Activated CD4-positive, alpha-beta memory T cell treated with anti-CD3 and anti-CD28 coated beads for 36 hours (primary cell): ENCODE measurements at regions not wholly inside any gene's neighbourhood (a gene's known extent, or its start where the extent isn't known, plus 50 kb on each side); places are given as distances from the start of the nearest gene placed in this dataset.

Experiments used
- CTCF ChIA-PET: fragments of 350-600 bp; sonication (Branson Sonifier 250); formaldehyde crosslinking; loops from one replicate; lab custom pipeline; 2021; ENCODE audit warnings: antibody characterized with exemption, inconsistent platforms; lab: Charles Lee
- POLR2A ChIA-PET: fragments of 350-600 bp; sonication (Branson Sonifier 250); formaldehyde crosslinking; loops from one replicate; lab custom pipeline; 2021; ENCODE audit warnings: antibody characterized with exemption; lab: Charles Lee
- DNase-seq: peaks from one replicate; pipeline ENCODE4 v3.0.0-alpha.2; 2020
- H3K27ac Mint-ChIP-seq: one replicate; pipeline ENCODE4 v1.8.0; 2021; ENCODE audit warnings: mixed read lengths
- H3K27me3 Mint-ChIP-seq: one replicate; pipeline ENCODE4 v1.8.0; 2021; ENCODE audit warnings: mixed read lengths
- H3K36me3 Mint-ChIP-seq: one replicate; pipeline ENCODE4 v1.8.0; 2021; ENCODE audit warnings: mixed read lengths
- H3K4me1 Mint-ChIP-seq: one replicate; pipeline ENCODE4 v1.8.0; 2021; ENCODE audit warnings: low read depth, mixed read lengths
- H3K4me3 Mint-ChIP-seq: one replicate; pipeline ENCODE4 v1.8.0; 2021; ENCODE audit warnings: mild to moderate bottlenecking, mixed read lengths
- H3K9me3 Mint-ChIP-seq: one replicate; pipeline ENCODE4 v1.8.0; 2021; ENCODE audit warnings: mixed read lengths
- intact Hi-C: fragments of 100-400 bp; cut with micrococcal nuclease; formaldehyde crosslinking; loops from one replicate; pipeline ENCODE4 v1.15.1; 2023

DNA sequence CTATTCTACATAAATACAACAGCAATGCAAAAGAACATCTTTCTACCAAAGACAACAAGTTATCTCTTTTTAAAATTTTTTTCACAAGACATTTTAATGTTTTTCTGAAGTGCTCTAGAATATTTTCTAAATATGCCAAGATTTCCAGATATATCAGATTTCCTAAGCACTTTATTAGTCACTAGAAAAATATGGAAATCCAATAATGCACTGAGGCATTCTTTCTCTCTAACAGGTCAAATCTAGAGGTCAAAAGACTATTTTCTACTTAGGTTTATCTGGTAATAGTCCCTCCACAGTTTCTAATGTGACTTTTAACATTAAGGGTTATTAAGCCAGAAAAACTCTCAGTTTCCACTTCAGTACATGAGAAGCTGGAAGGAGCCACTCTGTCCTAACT, 1041.2 kb upstream of the INTU start:
- Mint-ChIP-seq H3K4me1 (no peaks in the 10 kb centered on the region), H3K4me3 (no peak overlapping the region), H3K36me3 (no peaks in the 10 kb centered on the region), H3K27ac (no peak overlapping the region), H3K9me3 (peaks cover 26% of the 10 kb centered on the region), H3K27me3 (no peaks in the 10 kb centered on the region)
- ChIA-PET CTCF (no interaction called here), POLR2A (no interaction called here)
- intact Hi-C loops: no loop called here
- no peak for DNase-seq

GRCh38 chr4:126592088-126592487, 1040.7 kb upstream of the INTU start:
- peaks cover 22% of the 10 kb centered on the region for H3K9me3 Mint-ChIP-seq
- no peak for DNase-seq
- no peak overlapping the region for H3K4me3 Mint-ChIP-seq
- CTCF ChIA-PET: no interaction called here
- POLR2A ChIA-PET: no interaction called here
- intact Hi-C loops: no loop called here
- H3K27me3 Mint-ChIP-seq: no peaks in the 10 kb centered on the region
- no peaks in the 10 kb centered on the region for H3K36me3 Mint-ChIP-seq
- no peaks in the 10 kb centered on the region for H3K4me1 Mint-ChIP-seq
- H3K27ac Mint-ChIP-seq: no peak overlapping the region

DNA sequence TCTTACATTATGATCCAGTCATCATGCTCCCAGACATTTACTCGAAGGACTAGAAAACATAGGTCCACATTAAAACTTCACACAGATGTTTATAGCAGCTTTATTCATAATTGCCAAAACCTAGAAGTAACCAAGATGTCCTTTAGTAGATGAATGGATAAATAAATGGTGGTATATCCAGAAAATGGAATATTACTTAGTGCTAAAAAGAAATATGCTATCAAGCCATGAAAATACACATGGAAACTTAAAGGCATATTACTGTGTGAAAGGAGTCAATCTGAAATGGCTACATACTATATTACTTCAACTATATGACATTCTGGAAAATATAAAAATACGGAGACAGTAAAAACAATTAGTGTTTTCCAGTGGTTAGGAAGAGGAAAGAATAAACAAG, 1039.1 kb upstream of the INTU start:
- ChIA-PET CTCF (no interaction called here), POLR2A (no interaction called here)
- intact Hi-C loops: no loop called here
- DNase-seq: no peak
- peaks cover 18% of the 10 kb centered on the region for H3K9me3 Mint-ChIP-seq
- no peaks in the 10 kb centered on the region for H3K36me3 Mint-ChIP-seq
- H3K27ac Mint-ChIP-seq: no peak overlapping the region
- H3K27me3 Mint-ChIP-seq: no peaks in the 10 kb centered on the region
- H3K4me3 Mint-ChIP-seq: no peak overlapping the region
- H3K4me1 Mint-ChIP-seq: no peaks in the 10 kb centered on the region

DNA sequence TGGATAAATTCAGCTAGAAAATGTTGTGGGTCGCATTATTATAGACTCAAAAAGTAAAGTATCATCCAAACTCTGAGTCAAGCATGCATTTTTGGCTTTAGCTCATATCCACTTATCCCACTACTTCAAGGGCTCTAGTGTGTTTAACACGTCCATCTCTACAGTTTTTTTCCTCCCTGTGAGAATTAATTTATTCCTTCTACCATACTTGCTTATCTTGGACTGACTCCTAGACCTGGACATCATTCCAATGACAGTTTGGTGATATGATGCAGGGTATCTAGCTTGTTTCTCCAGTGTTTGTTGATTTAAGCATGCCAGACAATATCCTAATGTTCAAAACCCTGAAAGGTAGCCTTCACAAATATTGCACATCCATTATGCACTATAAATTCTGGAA, 1037.1 kb upstream of the INTU start:
- CTCF ChIA-PET: no interaction called here
- DNase-seq: no peak
- Mint-ChIP-seq H3K36me3 (no peaks in the 10 kb centered on the region), H3K9me3 (peaks cover 14% of the 10 kb centered on the region), H3K27ac (no peak overlapping the region), H3K27me3 (no peaks in the 10 kb centered on the region), H3K4me3 (no peak overlapping the region), H3K4me1 (no peaks in the 10 kb centered on the region)
- POLR2A ChIA-PET: no interaction called here
- intact Hi-C loops: no loop called here

GRCh38 chr4:126599746-126600145, 1033.0 kb upstream of the INTU start:
- DNase-seq: no peak
- CTCF ChIA-PET: no interaction called here
- no peak overlapping the region for H3K4me3 Mint-ChIP-seq
- intact Hi-C loops: no loop called here
- no peaks in the 10 kb centered on the region for H3K27me3 Mint-ChIP-seq
- H3K27ac Mint-ChIP-seq: no peak overlapping the region
- H3K36me3 Mint-ChIP-seq: no peaks in the 10 kb centered on the region
- H3K9me3 Mint-ChIP-seq: peaks cover 5% of the 10 kb centered on the region
- H3K4me1 Mint-ChIP-seq: no peaks in the 10 kb centered on the region
- POLR2A ChIA-PET: no interaction called here

DNA sequence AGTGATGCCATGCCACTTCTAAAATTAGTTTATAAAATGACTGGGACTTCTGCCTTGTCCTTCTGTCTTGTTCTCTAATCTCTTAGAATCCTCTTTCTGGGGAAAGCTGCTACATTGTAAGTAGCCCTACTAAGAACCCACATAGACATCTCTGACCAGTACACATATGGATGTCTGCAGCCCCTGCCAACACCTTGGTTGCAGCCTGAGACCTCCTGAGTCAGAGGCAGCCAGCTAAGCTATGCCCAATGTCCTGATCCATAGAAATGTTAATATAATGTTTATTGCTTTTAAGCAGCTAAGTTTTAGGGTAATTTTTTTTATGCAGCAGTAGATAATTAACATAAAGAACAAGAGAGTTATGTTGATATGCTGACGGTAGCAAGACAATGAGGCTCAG, 1029.5 kb upstream of the INTU start:
- no peaks in the 10 kb centered on the region for H3K27me3 Mint-ChIP-seq
- H3K9me3 Mint-ChIP-seq: no peaks in the 10 kb centered on the region
- intact Hi-C loops: no loop called here
- H3K27ac Mint-ChIP-seq: no peak overlapping the region
- no peaks in the 10 kb centered on the region for H3K36me3 Mint-ChIP-seq
- no peak overlapping the region for H3K4me3 Mint-ChIP-seq
- CTCF ChIA-PET: no interaction called here
- H3K4me1 Mint-ChIP-seq: no peaks in the 10 kb centered on the region
- no peak for DNase-seq
- POLR2A ChIA-PET: no interaction called here

DNA sequence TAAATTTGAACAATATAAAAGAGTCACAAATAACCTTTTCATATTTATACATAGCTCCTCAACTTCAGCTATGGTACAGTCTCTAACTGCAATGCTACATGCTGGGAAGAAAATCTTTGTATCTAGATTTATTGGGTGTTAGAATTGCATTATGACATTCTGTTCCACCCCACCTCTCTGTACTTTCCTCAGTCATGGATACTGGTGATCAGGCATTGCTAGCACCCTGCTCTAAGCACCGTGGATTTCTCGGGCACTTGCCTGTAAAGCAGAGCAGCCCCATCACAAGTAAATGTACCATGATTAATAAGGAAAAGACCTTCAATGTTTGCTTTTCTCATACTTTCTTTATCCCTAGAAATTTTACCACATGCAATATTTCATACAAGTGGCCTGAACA, 1028.9 kb upstream of the INTU start:
- intact Hi-C loops: no loop called here
- ChIA-PET POLR2A (no interaction called here), CTCF (no interaction called here)
- Mint-ChIP-seq H3K9me3 (no peaks in the 10 kb centered on the region), H3K4me1 (no peaks in the 10 kb centered on the region), H3K27ac (no peak overlapping the region), H3K27me3 (no peaks in the 10 kb centered on the region), H3K36me3 (no peaks in the 10 kb centered on the region), H3K4me3 (no peak overlapping the region)
- DNase-seq: no peak

- ChIA-PET CTCF (no interaction called here), POLR2A (no interaction called here)
- DNase-seq: no peak
- H3K9me3 Mint-ChIP-seq: no peaks in the 10 kb centered on the region
- intact Hi-C loops: no loop called here
- H3K4me3 Mint-ChIP-seq: no peak overlapping the region
- H3K27ac Mint-ChIP-seq: no peak overlapping the region
- H3K4me1 Mint-ChIP-seq: no peaks in the 10 kb centered on the region
- no peaks in the 10 kb centered on the region for H3K36me3 Mint-ChIP-seq
- no peaks in the 10 kb centered on the region for H3K27me3 Mint-ChIP-seq
These were observed 1028.4 kb upstream of the INTU start for GRCh38 chr4:126604268-126604867.

GRCh38 chr4:126610933-126611332, 1021.8 kb upstream of the INTU start:
- H3K27ac Mint-ChIP-seq: no peak overlapping the region
- CTCF ChIA-PET: no interaction called here
- POLR2A ChIA-PET: no interaction called here

GRCh38 chr4:126611900-126612299, 1020.9 kb upstream of the INTU start:
- H3K4me1 Mint-ChIP-seq: no peaks in the 10 kb centered on the region
- H3K27me3 Mint-ChIP-seq: no peaks in the 10 kb centered on the region
- intact Hi-C loops: no loop called here
- H3K36me3 Mint-ChIP-seq: no peaks in the 10 kb centered on the region
- H3K9me3 Mint-ChIP-seq: peaks cover 10% of the 10 kb centered on the region
- H3K4me3 Mint-ChIP-seq: no peak overlapping the region
- no peak overlapping the region for H3K27ac Mint-ChIP-seq
- CTCF ChIA-PET: no interaction called here
- POLR2A ChIA-PET: no interaction called here
- DNase-seq: no peak

More at GRCh38 chr4:126610933-126611332, 1021.8 kb upstream of the INTU start:
- H3K27me3 Mint-ChIP-seq: no peaks in the 10 kb centered on the region
- intact Hi-C loops: no loop called here
- no peak overlapping the region for H3K4me3 Mint-ChIP-seq
- peaks cover 4% of the 10 kb centered on the region for H3K9me3 Mint-ChIP-seq
- no peaks in the 10 kb centered on the region for H3K36me3 Mint-ChIP-seq
- no peak for DNase-seq
- no peaks in the 10 kb centered on the region for H3K4me1 Mint-ChIP-seq

GRCh38 chr4:126614356-126614855, 1018.4 kb upstream of the INTU start:
- ChIA-PET POLR2A (no interaction called here), CTCF (no interaction called here)
- H3K4me3 Mint-ChIP-seq: no peak overlapping the region
- no peak for DNase-seq
- peaks cover 12% of the 10 kb centered on the region for H3K9me3 Mint-ChIP-seq
- H3K27ac Mint-ChIP-seq: no peak overlapping the region
- no peaks in the 10 kb centered on the region for H3K36me3 Mint-ChIP-seq
- no peaks in the 10 kb centered on the region for H3K4me1 Mint-ChIP-seq
- H3K27me3 Mint-ChIP-seq: no peaks in the 10 kb centered on the region
- intact Hi-C loops: no loop called here

- H3K4me3 Mint-ChIP-seq: no peak overlapping the region
- POLR2A ChIA-PET: no interaction called here
- H3K27me3 Mint-ChIP-seq: no peaks in the 10 kb centered on the region
These were observed 1016.0 kb upstream of the INTU start for GRCh38 chr4:126616795-126617194.

DNA sequence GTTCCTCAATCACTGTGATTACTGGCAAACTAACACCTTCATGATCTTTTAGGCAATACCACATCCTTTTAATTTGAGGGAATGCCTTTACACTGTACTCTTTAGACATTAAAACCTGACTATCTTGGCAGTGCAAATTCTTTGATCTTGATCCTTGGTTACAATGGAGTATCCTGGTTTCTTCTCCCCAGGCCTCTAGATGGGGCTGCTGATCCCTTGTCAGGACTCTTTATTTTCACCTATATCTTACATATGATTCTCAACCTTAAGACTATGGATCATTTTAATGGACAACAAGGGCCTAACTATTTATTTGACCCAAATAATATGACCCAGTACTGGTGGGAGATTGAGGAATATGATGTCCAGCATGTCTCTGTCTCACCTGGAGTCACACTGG, 1005.5 kb upstream of the INTU start:
- Mint-ChIP-seq H3K27ac (no peak overlapping the region), H3K9me3 (peaks cover 9% of the 10 kb centered on the region), H3K27me3 (no peaks in the 10 kb centered on the region), H3K4me1 (no peaks in the 10 kb centered on the region), H3K4me3 (no peak overlapping the region), H3K36me3 (no peaks in the 10 kb centered on the region)
- CTCF ChIA-PET: no interaction called here
- intact Hi-C loops: no loop called here
- POLR2A ChIA-PET: no interaction called here
- DNase-seq: no peak

More at GRCh38 chr4:126616795-126617194, 1016.0 kb upstream of the INTU start:
- Mint-ChIP-seq H3K36me3 (no peaks in the 10 kb centered on the region), H3K27ac (no peak overlapping the region), H3K4me1 (no peaks in the 10 kb centered on the region), H3K9me3 (peaks cover 26% of the 10 kb centered on the region)
- DNase-seq: no peak
- CTCF ChIA-PET: no interaction called here
- intact Hi-C loops: no loop called here
